Stimulated activated CD8-positive, alpha-beta memory T cell treated with anti-CD3 and anti-CD28 coated beads, Interleukin-15, amount 100 ng/mL, for 48 hours (primary cell): ENCODE measurements at regions not wholly inside any gene's neighbourhood (a gene's known extent, or its start where the extent isn't known, plus 50 kb on each side); places are given as distances from the start of the nearest gene placed in this dataset.
"Not testable (repeated sequence)": the region's sequence is repeated elsewhere in the genome, so short reads cannot be mapped to it uniquely, and the experiment has no call there.

ENCODE experiments used
- DNase-seq, 2 donors: peaks; one replicate each; pipeline ENCODE4 v3.0.0-alpha.2; 2020; ENCODE audit warnings: low read depth in 2 of 2

GRCh38 chr12:131192951-131193350, 239.2 kb downstream of the ADGRD1 start:
- no peak for DNase-seq

DNA sequence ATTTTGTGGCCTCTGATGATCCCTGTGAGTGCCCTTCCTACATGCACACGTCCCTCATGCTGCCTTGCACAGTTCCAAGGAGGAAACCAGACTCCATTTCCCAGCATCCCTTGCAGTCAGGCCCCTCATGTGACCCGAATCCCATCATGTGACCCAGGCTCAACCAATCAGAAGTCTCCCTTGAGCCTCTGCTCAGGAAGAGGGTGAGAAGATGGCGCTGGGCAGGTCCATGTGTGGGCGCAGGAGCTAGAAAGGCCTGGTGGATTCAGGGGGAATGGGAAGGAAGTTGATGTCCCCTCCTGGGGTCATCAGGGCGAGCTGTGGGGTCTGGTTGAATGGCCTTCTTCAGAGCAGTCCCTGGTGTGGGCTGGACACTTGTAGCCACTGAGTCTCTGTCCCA, 240.5 kb downstream of the ADGRD1 start:
- DNase-seq: no peak

DNA sequence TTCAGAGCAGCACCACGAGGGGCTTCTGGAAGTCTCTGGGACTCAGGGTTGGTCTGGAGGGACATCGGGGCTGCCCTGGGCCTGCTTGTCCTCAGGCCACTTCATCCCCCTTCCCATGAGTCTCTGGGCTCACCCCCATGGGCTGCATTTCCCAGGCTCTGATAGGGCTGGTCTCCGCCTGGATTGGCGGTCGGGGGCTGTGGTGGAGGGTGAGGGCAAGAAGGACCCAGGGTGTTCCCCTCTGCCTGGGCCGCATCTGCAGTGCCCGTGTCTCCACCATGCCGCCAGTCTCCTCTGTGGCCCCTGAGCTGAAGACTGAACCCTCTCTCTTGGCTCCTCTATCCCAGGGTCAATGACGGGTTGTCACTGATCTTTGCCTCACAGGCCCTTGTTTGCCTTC, 242.1 kb downstream of the ADGRD1 start:
- no peak for DNase-seq

- no peak for DNase-seq
These were observed 242.5 kb downstream of the ADGRD1 start for GRCh38 chr12:131196220-131196619.

GRCh38 chr12:131197490-131197889, 243.8 kb downstream of the ADGRD1 start:
- no peak for DNase-seq

GRCh38 chr12:131199221-131199620, 245.5 kb downstream of the ADGRD1 start:
- no peak for DNase-seq

DNA sequence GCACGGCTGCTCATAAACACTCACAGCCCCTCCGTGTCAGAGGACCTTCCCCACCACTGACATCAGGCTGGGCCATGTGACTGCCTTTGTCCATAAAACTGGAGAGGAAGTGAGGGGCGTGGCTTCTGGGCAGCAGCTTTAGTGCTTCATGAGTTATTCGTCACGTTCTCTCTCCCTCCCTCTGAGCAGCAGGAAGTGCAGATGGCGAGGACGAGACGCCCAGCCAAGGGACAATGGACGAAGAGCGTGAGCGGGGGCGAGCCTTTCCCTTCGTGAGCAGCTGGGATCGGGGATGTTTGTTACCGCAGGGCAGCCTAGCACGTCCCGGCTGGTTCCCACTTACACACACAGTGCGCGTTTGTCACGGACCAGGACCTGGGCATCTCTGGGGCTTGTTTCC, 248.2 kb downstream of the ADGRD1 start:
- not testable (repeated sequence) for DNase-seq

DNA sequence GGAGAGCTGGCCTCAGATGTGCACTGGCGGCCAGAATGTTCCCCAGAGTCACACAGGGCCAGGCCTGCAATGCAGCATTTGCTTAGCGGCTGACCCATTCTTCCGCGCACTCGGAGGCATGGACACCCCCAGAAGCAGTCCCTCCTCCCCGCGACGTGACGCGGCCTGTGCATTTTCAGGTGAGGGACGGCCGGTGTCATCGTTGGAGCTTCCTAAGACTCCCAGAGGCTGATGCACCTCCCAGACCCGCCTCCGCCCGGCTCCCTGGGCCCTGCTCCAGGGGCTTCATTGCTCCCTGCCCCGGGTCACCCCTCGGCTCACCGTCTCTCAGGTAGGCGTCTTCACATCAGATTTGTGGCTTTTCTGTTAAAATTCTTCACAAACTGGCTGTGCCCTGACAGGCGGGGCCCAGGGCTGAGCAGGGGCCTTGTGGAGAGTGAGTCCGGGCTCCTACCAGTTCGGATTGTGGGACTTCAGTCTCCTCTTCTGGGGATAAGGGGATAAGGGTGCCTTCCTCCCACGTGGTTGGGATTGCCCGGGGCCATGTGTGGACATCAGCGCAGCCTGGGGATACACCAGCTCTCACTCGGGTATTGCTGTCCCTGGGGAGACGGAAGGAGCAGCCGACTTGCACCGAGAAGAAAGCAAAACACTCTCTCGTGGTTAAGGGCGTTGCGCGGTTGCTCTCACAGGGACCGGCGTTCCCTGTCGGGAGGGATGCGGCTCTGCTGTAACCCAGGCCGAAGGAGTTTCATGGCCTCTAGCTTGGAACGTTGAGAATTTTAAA, 249.1 kb downstream of the ADGRD1 start:
- DNase-seq: no peak

- no peak for DNase-seq
These were observed 250.1 kb downstream of the ADGRD1 start for GRCh38 chr12:131203666-131204415.

DNA sequence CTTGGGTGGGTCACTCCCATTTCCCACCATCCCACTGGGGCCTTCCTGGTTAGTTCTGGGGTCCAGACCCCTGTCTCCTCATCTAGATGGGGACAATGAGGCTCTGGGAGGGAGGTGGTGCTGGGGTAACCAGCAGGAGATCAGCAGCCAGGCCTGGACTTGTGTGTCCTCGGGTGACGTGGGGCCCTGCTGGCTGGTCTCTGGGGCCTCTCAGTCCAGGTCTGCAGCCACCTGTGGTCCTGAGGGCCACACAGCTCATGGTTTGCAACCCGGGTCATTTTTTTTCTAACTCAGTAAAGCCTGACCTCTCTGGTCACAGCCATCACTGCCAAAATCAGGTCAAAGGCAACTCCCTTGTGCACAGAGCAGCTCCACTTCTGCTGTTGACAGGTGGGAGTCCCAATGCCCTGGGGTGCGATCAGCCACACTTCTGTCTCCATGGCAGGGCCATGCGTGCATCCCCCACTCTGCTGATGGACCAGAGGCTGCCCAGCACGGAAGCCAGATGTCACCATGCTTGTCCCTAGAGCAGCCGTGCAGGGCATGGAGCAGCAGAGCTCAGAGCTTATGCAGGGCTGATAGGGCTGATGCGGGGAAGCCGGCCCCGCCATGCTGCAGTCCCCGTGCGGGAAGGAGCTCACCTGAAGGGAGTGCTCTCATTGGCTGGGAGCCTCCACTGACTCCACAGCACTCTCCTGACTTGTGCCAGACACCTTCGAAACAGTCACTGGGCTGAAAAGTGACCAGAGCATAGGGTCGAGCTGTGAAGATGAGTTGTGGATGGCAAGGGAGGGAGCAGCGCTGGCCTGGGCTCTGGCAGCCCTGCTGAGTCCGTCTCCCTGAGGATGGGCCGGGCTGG, 250.9 kb downstream of the ADGRD1 start:
- no peak for DNase-seq

- not testable (repeated sequence) for DNase-seq
These were observed 251.7 kb downstream of the ADGRD1 start for GRCh38 chr12:131205275-131205933.

- not testable (repeated sequence) for DNase-seq
These were observed 253.1 kb downstream of the ADGRD1 start for GRCh38 chr12:131206630-131207299.

DNA sequence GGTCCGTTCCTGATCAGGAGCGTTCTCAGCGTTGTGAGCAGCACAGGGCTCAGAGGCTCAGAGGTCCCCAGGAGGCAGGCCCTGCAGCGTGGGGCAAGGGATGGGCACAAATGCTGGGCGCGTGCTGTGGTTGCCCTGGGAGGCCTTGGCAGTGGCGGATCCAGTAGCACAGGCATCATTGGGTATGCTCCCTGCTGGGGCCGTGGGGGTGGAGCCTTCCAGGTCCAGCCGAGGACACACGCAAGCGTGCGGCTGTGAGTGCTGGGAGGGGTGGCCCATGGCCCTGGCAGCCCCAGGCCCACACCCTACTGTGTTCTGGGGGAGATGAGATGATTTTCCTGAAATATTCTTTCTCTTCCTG, 253.6 kb downstream of the ADGRD1 start:
- not testable (repeated sequence) for DNase-seq

DNA sequence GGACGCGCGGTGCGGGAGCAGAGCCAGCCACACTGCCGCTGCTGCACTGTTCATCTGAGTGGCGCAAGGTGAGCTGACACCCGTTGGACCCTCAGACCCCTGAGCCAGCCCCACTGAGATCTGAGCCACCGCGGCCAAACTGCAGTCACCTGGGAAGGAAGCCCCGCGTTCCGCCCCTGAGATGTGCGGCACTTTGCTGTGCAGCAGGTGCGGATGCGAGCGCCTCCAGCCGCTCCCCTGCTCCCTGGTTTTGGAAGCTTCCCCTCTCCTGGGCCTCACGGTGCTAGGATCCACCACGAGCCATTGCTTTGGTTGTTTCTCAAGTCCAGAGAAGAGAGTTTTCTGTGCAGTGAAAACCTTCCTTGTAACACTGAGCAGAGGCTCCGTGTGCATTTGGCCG, 254.1 kb downstream of the ADGRD1 start:
- not testable (repeated sequence) for DNase-seq

DNA sequence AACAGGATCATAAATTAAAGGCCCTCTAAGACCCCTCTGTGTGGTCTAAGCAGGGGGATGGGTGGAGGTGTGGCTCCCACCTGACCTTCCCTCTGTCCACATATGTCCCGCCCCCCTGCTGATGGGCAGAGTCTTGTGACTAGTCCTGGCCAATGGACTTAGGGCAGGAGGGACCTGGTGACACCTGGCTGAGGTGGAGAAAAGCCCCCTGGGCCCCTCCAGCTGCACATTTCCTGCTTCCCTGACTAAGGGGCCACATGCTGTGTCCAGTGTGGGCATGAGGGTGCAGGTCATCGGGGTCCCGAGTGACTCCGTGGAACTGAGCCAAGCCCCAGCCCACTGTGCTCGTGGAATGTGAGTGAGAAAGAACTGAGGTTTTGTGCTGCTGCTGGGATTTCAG, 254.7 kb downstream of the ADGRD1 start:
- DNase-seq: no peak

GRCh38 chr12:131209082-131210070, 255.7 kb downstream of the ADGRD1 start:
- no peak for DNase-seq

DNA sequence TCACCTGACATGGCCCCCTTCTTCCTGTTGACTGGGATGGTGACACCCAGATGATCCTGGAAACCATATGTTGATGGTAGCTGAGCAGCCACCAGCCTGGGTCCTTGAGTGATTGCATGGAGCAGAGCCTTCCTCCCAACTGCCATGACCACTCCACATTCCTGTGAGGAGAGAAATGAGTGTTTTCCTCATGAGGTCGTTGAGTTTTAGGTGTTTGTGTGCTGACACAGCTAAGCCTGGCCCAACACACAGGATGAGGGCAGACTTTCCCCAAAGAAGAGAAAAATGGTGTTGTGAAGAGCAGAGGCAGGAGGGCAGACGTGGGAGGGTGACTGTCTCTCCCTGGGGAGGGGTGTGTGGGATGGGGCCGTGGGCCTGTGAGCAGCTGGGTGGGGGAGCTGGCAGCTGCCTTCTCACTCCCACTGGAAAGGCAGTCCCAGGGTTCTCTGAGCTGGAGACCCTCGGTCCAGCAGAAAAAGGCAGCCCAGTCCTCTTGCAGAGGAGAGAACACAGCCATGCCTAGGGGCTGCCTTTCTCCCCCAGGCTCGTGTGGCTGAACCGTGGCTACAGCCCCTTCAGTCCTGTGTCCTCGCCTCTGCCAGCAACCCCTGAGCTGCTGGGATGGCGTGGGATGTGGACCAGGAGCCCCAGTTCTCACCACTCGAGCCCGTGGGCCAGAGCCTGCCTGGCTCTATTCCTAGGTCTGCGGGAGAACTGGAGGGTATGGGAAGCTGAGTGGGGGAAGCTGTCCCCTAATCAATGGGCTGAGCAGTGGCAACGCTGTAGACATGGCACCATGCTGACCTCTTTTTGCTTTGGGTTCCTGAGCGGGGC, 257.0 kb downstream of the ADGRD1 start:
- DNase-seq: no peak

DNA sequence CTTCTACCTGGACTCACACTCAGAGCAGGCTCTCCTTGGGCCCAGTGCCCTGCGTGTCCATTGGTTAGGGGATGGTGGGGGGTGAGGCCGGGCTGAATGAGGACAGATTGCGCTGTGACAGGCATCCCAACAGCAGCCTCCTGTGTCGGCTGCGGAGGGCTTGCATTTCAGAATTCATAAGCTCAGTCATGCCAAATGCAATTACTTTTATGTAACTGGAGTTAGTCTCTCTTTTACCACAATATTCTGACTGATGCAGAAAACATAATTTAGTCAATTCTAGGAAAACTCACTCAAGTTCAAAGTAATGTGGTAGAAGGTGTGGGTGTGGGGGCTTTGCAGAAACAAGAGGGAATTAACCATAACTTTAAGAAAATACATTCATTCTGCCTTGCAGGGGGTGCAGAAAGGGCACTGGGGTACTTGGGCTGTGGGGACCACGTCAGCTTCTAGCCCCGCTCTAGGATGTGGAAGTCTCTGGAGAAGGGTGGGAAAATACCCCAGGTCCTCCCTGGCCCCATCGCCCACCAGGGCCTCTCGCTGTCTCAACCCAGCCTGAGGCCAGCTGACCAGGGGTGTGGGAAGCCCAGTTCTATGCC, 257.7 kb downstream of the ADGRD1 start:
- DNase-seq: no peak
